Stimulated activated CD4-positive, alpha-beta T cell treated with anti-CD3 and anti-CD28 coated beads, Interleukin-2, amount 100 ng/mL, for 48 hours (primary cell): ENCODE measurements at regions not wholly inside any gene's neighbourhood (a gene's known extent, or its start where the extent isn't known, plus 50 kb on each side); places are given as distances from the start of the nearest gene placed in this dataset.

Experiments used
- DNase-seq, 2 donors: peaks; one replicate each; pipeline ENCODE4 v3.0.0-alpha.2; 2020

- DNase-seq, result no peak
These were observed 219.0 kb downstream of the CCNG2 start for GRCh38 chr4:77375866-77376607.

- no peak for DNase-seq
These were observed 219.9 kb downstream of the CCNG2 start for GRCh38 chr4:77376788-77377460.

GRCh38 chr4:77384094-77384493, 221.5 kb upstream of the CXCL13 start:
- no peak for DNase-seq

- peak; percentile 49 to 52 for DNase-seq
These were observed 220.3 kb upstream of the CXCL13 start for GRCh38 chr4:77385124-77385969.

GRCh38 chr4:77393996-77394395, 211.6 kb upstream of the CXCL13 start:
- no peak for DNase-seq

- DNase-seq, result no peak
These were observed 210.1 kb upstream of the CXCL13 start for GRCh38 chr4:77395481-77395880.

GRCh38 chr4:77398256-77398655, 207.4 kb upstream of the CXCL13 start:
- no peak for DNase-seq

- no peak for DNase-seq
These were observed 205.8 kb upstream of the CXCL13 start for GRCh38 chr4:77399831-77400230.

- no peak for DNase-seq
These were observed 191.9 kb upstream of the CXCL13 start for GRCh38 chr4:77413766-77414165.

- no peak for DNase-seq
These were observed 189.9 kb upstream of the CXCL13 start for GRCh38 chr4:77415689-77416088.

GRCh38 chr4:77418333-77418732, 187.3 kb upstream of the CXCL13 start:
- DNase-seq, result no peak

GRCh38 chr4:77430847-77431246, 174.8 kb upstream of the CXCL13 start:
- DNase-seq, result no peak

- DNase-seq, result no peak
These were observed 174.1 kb upstream of the CXCL13 start for GRCh38 chr4:77431546-77431945.

- DNase-seq, result no peak
These were observed 172.8 kb upstream of the CXCL13 start for GRCh38 chr4:77432717-77433417.

- peak in 1 of 2 donors; percentile 5 for DNase-seq
These were observed 172.2 kb upstream of the CXCL13 start for GRCh38 chr4:77433418-77433733.

GRCh38 chr4:77434299-77435092, 171.1 kb upstream of the CXCL13 start:
- DNase-seq, result no peak

- DNase-seq, result no peak
These were observed 168.5 kb upstream of the CXCL13 start for GRCh38 chr4:77437079-77437478.

GRCh38 chr4:77438549-77438948, 167.1 kb upstream of the CXCL13 start:
- no peak for DNase-seq

GRCh38 chr4:77443941-77444340, 161.7 kb upstream of the CXCL13 start:
- no peak for DNase-seq

- no peak for DNase-seq
These were observed 159.8 kb upstream of the CXCL13 start for GRCh38 chr4:77445823-77446222.

GRCh38 chr4:77446601-77447000, 159.0 kb upstream of the CXCL13 start:
- DNase-seq, result no peak

GRCh38 chr4:77449171-77449570, 156.4 kb upstream of the CXCL13 start:
- DNase-seq, result no peak
